Cerebellar cortex (tissue), 1 donor: ENCODE measurements at regions not wholly inside any gene's neighbourhood (a gene's known extent, or its start where the extent isn't known, plus 50 kb on each side); places are given as distances from the start of the nearest gene placed in this dataset.
"Not testable (repeated sequence)": the region's sequence is repeated elsewhere in the genome, so short reads cannot be mapped to it uniquely, and the experiment has no call there.

Experiments
- DNase-seq: peaks from one replicate; pipeline ENCODE4 v3.0.0-alpha.2; 2015; ENCODE audit warnings: low spot score

DNA sequence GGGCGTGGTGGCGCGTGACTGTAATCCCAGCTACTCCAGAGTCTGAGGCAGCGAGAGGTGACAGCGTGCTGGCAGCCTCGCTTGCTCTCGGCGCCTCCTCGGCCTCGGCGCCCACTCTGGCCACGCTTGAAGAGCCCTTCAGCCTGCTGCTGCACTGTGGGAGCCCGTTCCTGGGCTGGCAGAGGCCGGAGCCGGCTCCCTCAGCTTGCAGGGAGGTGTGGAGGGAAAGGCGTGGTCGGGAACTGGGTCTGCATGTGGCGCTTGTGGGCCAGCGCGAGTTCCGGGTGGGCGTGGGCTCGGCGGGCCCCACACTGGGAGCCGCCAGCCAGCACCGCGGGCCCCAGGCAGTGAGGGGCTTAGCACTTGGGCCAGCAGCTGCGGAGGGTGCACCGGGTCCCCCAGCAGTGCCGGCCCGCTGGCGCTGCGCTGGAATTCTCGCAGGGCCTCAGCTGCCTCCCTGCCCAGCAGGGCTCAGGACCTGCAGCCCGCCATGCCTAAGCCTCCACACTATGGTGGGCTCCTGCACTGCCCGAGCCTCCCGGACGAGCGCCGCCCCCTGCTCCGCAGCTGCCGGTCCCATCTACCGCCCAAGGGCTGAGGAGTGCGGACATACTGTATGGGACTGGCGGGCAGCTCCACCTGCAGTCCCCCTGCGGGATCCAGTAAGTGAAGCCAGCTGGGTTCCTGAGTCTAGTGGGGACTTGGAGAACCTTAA lies 1093.3 kb upstream of the CDH8 start:
- no peak for DNase-seq

DNA sequence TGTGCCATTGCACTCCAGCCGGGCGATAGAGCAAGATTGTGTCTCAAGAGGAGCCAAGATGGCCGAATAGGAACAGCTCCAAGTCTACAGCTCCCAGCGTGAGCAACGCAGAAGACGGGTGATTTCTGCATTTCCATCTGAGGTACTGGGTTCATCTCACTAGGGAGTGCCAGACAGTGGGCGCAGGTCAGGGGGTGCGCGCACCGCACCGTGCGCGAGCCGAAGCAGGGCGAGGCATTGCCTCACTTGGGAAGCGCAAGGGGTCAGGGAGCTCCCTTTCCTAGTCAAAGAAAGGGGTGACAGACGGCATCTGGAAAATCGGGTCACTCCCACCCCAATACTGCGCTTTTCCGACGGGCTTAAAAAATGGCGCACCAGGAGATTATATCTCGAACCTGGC lies 1083.7 kb upstream of the CDH8 start:
- not testable (repeated sequence) for DNase-seq

DNA sequence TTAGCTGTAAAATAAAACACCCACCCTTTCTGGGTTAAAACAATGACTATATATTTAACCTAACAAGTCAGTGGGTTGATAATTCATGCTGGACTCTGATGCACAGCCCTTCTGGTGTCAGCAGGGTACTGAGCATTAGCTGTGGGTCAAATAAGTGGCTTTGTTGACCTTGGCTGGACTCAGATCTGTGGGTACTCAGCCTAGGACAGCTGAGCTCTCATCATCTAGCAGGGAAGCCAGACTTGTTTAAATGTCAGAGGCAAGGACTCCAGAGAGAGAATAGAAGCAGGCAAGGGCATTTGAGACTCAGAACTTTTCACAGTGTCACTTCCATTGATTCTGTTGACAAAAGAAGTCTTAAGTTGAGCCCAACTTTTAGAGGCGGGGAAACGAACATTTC lies 1063.8 kb upstream of the CDH8 start:
- no peak for DNase-seq

DNA sequence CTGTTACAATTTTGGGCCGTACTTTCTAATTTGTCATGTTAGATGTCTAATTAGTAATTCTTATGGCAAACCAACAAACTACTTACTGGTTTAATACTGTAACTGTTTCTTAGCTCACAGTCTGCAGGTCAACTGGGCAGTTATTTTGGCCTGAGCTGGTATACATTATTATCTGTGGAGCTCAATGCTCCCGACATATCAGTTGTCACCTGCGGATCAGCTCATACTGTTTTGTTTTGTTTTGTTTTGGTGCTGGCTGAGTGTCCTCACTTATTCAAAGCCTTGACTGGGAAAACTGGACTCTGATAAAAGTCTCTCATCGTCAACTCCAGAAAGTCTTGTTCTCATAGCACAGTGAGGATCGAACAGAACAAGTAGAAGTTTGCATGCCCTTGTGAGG lies 1060.6 kb upstream of the CDH8 start:
- no peak for DNase-seq

DNA sequence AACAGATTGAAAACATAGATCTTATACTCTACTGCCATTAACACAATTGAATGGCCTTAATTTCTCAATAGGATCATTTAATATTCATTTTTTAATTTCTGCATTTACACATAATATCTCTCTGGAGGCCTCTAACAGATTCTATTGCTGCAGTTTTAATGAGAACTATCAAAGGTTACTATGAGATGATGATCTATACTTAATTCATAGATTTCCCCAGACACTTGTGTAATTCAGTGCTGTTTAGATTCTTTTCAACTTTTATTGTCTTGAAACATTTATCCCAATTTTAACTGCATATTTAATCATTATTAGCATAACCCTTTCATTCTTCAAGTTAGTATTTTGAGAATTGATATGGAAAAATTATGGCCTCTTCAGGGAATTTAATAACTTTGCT lies 1056.5 kb upstream of the CDH8 start:
- no peak for DNase-seq

DNA sequence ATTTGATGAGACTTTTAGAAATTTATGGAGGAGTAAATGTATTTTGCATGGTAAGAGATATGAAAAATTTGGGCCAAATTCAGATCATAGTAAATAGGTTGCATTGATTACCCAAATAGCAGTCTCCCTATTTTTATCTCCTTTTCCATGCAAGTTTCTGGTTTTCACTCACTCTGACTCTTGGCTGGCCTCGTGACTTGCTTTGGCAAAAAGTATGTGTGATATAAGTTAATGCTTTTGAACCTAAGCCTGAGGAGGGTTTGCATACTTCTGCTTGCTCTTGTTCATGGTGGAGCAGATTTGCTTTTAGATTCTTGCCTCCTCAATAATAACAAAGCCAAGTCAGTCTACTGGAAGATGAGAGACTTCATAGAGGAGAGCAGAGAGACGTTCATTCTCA lies 1045.9 kb upstream of the CDH8 start:
- no peak for DNase-seq

DNA sequence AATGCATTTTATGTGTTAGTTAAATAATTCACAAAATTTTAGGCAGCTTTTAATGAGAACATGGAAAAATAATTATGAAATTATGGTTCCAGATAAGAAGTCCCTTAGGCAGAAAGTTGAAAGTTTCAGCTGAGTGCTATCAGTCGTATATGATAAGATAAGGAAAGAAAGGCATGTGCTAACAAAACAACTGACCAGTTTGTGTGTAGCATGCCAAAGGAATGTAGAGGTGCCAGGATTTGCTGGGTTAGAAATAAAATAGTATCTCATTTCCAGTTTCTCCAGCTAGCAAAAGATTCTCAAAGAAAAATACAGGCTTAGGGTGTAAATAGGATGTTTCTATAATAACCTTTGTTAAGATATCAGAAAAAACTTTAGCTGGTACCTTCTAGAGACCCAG lies 1044.5 kb upstream of the CDH8 start:
- DNase-seq = no peak

DNA sequence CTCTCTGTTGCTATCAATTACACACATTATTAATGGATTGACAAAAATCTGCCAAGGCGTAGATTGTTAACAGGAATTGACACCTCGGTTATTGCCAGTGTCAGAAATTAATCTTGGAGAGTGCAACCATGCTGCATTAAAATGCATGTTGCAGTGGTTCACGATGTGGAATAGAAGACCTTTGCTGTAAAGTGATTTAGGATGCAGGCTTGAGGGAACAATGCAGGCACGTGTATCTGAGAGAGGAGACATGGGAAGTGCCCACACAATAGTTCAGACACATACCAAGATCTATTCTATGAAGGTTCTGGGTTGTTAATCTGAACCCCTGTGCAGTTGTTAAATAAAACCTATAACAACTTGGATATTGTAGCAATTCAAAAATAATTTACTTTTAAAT lies 1032.8 kb upstream of the CDH8 start:
- DNase-seq = no peak

DNA sequence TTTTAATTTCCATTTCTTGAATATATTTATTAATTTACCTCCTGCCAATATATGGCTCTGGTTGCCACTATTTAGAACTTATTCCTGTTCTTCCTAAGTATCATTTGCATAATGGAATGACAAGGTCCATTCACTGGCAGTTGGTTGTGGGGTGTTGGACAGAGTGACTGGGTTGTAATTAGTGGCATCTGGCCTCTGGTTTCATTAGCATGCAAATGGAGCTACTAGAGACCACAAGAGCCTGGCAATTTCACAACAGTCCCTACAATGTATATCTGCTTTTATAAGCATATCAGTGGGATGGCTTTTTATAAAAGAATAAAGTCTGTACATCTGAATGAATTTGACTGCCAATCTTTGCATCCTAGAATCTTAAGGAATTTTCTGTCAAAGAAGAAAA lies 1030.9 kb upstream of the CDH8 start:
- no peak for DNase-seq

DNA sequence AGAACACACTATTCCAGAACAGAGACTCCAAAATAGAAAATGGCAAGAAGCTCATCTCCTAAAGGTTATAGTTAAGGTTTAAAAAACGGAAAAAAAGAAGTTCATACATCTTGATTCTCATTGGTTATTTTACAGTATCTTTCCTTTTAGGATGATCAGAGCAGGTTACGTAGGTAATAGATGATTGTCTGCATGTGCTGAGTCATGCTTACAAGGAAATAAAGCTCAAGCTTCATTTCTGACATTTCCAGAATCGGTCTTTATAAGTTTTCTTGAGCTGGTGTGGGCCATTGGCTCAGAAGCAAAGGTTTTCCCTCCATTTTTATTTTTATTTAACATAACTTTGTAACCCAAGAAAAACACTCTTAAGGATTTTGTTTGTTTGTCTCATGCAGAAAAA lies 1030.3 kb upstream of the CDH8 start:
- no peak for DNase-seq

DNA sequence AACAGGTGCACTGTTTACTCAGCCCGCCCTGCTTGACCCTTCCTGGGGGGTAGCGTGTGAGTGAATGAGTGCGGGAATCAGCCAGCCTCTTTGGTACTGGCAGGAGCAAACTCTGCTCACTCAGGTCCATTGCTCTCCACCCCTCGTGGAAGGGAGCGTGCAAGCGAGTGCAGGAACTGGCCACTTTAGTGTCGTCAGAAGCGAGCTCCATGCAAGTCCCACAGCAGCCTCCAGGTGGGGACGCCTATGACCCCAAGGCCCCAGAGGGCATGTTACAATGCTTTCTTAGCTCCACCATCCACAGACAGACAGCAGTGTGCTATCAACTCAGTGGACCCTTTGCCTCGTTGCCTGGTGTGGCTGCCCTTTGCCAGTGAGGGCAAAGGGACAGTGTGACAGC lies 1025.1 kb upstream of the CDH8 start:
- DNase-seq = no peak

DNA sequence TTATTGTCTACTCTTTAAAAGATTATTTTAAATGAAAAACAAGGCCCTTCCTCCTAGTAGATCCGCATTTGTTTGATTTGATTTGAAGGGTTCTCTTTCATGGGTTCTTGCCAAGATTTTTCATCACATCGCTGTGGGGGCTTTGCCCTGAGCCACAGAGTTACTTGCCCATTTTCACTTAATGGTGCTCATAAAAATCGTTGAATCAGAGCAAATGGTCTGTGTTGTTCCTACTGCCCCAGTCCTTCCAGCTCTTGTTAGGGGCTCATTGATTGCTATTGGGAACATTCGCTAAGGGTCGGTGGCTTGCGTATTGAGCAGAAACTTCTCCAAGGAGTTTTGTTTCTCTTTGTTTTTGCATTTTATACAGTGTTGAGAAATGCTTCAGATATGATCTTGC lies 1023.4 kb upstream of the CDH8 start:
- no peak for DNase-seq

DNA sequence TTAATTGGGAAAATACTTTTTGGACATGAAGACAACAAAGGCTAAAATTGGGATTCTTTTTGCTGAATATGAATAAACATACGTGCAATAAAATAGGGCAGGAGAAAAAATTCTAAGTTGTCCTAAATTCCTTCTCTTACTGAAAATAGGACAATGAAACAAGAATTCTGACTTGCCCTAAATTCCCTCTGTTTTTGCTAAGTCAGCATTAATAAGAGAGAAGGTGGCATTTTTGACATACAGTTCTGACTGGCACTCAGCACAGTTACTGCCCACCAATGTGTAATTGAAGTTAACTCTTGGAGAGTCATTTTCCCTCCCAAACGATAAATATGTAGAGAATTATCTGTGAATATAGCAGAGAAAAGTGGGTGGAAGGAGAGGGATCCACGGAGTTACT lies 1021.1 kb upstream of the CDH8 start:
- DNase-seq = no peak

DNA sequence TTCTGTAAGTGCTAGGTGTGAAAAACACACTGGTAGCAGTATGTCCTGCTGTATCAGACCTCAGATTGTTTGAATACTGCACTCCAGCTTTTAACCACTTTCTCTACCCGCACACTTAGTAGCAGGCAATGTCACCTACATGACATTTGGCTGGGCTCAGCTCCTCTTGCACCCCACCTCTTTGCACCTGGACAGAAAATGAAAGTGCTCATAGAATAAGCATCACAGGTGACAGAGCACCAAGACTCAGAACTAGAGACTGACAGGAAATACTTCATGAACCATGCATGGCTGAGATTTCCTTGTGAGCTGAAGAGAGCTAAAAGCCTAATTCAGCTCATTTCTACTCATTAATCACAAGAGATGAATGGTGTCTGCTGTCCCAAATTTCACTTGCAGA lies 1014.2 kb upstream of the CDH8 start:
- DNase-seq = no peak

DNA sequence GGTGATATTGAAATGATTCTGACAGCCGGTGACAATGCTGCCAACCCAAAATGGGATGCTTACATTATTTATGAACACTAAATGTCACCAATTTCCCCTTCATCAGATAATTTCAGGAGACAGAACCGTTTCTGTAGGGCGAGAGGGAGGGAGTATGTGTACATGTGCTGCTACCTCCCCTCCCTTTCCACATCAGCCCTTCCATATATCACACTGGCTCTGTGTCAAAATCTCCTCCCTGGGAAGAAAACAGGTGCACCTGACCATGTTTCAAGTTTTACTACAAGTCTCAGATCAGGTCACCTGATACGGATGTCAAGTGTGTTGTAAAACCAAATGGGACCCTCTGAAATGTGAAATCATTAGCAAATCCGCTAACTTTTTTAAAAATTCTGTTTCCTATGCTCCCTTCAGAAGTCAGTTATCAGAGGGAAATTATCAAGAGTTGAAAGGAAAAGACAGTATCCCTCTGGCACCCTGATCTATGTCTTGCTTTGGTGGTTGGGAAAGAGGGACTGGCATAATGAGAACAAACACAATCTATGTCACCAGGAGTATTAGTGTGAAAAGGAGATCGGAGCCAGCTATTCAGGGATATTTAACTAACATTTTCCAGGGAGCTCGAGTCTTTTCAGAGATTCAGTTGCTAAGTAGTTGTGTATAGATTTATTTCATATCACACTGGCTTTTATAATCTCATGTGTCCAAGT lies 1002.3 kb upstream of the CDH8 start:
- DNase-seq = no peak

DNA sequence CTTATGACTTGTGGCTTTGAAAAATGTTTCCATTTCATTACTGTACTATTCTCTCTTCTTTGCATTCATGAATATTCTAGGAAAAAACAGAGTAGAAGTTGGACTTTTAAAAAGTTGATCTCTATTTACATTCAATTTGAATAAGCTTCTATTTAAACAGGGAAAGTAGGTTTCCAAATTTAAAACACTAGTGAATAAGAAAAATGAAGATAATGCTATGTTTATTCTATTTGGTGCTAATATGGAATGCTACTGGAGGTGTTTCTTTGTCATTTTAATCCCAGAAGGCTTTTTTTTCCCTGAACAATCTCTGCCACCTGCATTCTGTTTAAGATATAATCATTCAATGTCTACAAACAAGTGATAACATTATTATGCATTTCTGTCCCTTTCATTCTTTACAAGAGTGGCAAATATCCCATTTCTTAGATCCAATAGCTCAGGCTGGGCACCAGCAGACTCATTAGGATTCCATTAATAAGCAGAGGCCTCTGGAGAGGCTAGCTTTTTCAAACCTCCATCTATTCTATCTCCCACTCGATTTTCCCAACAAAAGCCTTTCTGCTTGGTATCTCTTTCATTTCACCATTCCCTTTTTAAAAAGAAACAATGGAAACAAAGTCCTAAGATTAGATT lies 1001.6 kb upstream of the CDH8 start:
- no peak for DNase-seq

DNA sequence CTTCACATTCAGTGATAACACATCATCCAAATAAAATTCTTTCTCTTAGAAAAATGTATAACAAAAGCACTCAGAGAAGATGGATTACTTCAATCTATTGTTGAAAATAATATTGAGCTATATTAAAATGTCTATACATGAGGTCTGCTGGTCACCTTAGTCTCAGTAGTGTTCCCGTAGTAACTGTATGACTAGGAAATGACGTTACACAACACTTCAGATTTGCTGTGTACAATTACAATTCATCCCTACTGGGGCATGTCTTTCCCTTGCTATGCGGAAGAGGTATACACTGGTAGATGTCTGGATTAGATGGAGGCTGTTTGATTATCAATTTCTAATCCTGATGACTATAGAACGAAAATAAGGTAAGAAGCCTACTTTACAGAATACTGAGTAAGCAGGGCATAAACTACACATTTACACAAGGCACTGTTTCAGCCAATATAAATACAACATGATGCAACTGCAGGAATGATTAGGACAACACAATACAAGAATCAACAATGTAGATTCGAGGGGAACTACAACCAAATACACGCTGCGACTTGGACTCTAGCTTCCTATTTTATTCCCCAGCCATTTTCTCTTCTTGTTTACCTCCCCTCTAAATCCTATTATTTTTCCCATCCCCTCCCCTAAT lies 982.5 kb upstream of the CDH8 start:
- DNase-seq = no peak

DNA sequence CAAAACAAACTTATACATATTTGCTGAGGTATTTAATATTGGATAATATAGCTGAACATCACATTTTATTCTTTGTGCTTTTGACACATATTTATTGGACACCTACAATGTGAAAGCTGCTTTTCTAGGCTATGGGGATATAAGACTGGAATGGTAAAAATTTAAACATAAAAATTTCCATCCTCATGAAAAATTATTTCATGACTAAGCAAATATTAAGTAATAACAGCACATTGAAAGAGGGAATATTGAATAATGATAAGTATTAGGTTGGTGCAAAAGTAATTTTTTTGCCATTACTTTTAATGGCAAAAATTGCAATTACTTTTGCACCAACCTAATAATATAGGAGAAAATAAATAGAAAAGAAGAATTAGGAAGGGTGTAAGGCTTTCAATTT lies 972.5 kb upstream of the CDH8 start:
- no peak for DNase-seq

DNA sequence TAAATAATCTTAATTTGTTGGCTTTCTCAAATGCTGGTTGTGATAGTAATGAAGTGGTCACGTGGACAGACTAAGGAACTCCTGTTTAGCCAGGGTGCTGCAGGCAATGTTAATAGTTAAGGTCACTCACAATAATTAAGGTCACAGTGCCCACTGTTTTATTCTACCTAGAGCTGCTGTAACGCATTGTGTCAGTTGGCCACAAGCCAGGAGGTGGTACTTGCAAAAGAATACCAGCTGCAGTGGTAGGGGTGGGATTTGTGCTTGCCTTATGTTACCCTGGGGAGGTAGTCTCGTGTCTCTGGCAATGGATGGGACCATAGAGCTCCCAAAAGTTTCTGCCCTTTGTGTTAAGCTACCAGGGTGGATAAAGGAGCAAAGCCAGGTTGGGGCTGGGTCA lies 969.1 kb upstream of the CDH8 start:
- DNase-seq = no peak

DNA sequence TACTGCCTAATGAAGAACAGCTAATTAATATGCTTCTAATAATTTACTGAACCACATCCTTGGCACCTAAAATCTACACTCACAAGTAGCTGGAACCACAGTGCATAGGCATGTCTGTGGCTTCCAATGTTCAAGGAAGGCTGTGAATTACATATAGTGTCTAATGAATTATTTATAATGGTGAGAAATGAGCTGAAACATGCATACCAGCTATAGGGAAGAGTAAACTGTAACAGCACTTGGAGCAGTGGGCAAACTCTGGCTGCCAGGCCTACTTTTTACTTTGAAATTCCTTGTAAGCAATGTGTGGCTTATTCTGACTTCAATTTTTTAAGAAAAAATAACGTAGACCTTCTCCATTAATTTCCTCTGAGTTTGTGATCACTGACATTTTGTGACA lies 953.2 kb upstream of the CDH8 start:
- DNase-seq = no peak

DNA sequence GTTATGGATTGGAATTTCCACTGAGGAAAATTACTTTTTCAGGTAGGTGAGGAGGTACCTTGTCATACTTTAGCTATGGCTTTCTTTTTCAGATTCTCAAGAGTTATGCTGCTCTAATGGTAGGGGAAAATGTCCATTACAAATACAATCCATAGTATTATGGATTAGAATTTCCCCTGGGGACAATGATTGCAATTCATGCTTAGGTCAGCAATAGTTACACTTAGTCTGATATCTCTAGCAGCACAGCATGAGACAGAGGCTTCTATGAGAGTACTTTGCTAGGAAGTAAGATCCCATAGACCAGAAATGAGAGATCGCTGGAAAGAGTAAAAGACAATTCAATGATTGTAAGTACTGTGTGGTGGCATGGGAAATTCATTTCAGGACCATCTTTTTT lies 949.5 kb upstream of the CDH8 start:
- DNase-seq = no peak

DNA sequence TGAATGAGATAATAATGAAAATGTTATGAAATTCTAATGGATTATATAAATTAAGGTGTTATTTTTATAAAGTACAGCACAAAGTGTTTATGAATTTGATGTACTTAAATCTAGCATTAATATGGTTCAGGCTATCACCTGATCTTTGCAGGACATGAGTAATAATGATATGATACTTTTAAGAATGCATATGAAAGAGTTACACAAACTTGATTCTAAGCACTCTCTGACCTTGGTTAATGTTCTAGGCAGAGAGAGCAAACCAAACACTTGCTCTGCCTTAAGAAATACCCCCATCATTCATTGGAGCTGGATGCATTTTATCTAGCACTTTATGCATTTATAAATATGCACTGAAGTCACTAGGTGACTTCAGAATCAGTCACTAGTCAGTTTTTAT lies 942.2 kb upstream of the CDH8 start:
- DNase-seq = no peak

DNA sequence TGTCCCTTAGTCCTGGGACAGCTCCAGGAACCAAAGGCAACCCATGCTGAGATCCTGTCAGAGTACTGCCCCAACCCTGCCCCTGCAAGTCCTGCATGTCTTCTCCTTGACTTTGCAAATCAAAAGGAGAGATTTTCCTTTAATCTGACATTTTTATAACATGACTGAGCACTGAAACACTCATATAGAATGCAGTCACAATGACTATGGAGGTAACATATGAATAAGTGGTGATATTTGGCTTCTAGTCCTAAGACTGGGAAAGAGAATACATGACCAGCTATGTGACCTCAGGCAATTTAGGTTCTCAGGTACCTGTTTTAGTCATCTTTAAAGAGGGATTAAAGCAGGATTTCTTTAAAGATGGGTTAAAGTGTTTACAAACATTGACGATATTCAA lies 941.6 kb upstream of the CDH8 start:
- DNase-seq = no peak
